ENCODE measurements at regions not wholly inside any gene's neighbourhood (a gene's known extent, or its start where the extent isn't known, plus 50 kb on each side); places are given as distances from the start of the nearest gene placed in this dataset.

DNA sequence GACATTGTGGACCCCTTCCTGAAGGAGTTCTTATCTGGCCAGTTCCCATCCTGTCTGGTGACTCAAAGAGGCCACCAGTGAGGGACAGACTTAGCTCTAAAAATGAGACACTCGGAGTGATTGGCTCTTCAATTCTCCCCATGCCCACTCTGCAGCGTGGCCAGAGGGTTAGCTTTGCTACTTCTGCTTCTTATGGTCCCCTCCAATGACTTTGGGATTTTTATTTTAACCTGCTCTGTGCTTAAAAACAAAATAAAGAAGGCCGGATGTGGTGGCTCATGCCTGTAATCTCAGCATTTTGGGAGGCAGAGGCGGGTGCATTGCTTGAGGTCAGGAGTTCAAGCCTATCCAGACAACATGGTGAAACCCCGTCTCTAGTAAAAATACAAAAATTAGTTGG, 573.0 kb upstream of the AUTS2 start:
- DNase-seq = no peak
- Histone ChIP-seq H3K36me3 (no peaks in the 10 kb centered on the region), H3K27ac (no peak overlapping the region), H3K4me3 (no peak overlapping the region), H3K9me3 (peaks cover 0 to 4% of the 10 kb centered on the region in 2 donors), H3K4me1 (no peaks in the 10 kb centered on the region), H3K27me3 (no peaks in the 10 kb centered on the region)
- no peak for ATAC-seq
- TF ChIP-seq, protein P1, sequence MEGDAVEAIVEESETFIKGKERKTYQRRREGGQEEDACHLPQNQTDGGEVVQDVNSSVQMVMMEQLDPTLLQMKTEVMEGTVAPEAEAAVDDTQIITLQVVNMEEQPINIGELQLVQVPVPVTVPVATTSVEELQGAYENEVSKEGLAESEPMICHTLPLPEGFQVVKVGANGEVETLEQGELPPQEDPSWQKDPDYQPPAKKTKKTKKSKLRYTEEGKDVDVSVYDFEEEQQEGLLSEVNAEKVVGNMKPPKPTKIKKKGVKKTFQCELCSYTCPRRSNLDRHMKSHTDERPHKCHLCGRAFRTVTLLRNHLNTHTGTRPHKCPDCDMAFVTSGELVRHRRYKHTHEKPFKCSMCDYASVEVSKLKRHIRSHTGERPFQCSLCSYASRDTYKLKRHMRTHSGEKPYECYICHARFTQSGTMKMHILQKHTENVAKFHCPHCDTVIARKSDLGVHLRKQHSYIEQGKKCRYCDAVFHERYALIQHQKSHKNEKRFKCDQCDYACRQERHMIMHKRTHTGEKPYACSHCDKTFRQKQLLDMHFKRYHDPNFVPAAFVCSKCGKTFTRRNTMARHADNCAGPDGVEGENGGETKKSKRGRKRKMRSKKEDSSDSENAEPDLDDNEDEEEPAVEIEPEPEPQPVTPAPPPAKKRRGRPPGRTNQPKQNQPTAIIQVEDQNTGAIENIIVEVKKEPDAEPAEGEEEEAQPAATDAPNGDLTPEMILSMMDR (IDR thresholded peaks at IDR 0.05) = no peak
- intact Hi-C loops (cut with DNase I) = no loop called here

DNA sequence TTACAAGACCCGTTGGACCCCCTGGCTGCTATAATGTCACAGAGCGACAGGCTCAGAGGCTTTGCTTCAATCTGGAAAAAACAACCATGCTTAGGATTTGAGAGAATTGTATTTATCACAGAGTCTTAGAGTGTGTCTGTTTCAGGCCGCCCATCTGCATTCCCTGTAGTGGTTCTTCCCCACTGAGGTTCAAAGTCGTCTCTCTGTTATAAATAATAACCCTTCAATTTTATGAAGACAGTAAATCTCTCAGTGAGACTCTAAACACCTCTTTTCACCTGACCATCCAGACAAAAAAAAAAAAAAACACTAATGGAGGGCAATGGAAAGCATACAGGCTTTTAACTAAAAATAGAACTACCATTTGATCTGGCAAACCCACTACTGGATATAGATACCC, 565.4 kb upstream of the AUTS2 start:
- Histone ChIP-seq H3K4me3 (no peak overlapping the region), H3K4me1 (no peaks in the 10 kb centered on the region), H3K36me3 (no peaks in the 10 kb centered on the region), H3K27me3 (no peaks in the 10 kb centered on the region), H3K9me3 (no peaks in the 10 kb centered on the region), H3K27ac (no peak overlapping the region)
- TF ChIP-seq, protein P1 (IDR thresholded peaks at IDR 0.05) = no peak
- DNase-seq (no peak), ATAC-seq (no peak)
- intact Hi-C loops (cut with DNase I) = no loop called here

DNA sequence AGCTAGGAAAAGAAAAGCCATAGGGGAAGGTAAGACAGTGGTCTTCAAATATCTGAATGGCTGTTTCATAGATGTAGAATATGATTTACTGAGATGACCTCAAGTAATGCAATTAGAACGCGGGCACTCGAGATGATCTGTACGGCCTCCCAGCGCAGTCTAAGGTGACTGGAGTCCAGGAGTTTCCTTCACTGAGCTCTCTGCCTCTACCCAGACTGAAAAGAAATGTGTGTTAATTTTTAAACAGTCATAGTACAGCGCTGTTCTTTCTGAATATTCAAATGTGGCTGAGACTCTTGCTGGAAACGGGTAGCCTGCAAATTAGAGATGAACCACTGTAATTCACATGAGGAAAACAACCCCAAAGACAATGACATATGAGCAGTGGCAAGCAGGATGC, 562.4 kb upstream of the AUTS2 start:
- no peaks in the 10 kb centered on the region for H3K9me3 ChIP-seq
- no peaks in the 10 kb centered on the region for H3K36me3 ChIP-seq
- H3K27ac ChIP-seq = no peak overlapping the region
- TF ChIP-seq, protein P1 (IDR thresholded peaks at IDR 0.05) = no peak
- intact Hi-C loops (cut with DNase I) = no loop called here
- no peak overlapping the region for H3K4me3 ChIP-seq
- H3K27me3 ChIP-seq = no peaks in the 10 kb centered on the region
- H3K4me1 ChIP-seq = no peaks in the 10 kb centered on the region
- DNase-seq (no peak), ATAC-seq (no peak)

DNA sequence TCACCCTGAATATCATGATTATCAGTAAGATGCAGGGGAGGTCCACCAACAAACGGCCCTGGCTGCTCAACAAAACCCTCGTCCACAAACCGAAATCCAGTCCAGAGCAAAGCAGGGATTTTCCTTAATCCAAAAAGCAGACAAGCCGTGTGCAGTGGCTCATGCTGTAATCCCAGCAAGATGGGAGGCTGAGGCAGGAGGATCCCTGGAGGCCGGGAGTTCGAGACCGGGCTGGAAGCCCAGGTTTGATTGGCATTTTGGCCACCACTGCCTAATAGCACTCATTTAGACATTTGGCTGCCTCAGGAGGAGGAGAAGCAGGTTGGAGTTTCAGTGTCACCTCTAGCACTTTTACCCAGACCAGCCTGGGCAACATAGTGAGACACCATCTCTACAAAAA, 562.0 kb upstream of the AUTS2 start:
- Histone ChIP-seq H3K36me3 (no peaks in the 10 kb centered on the region), H3K9me3 (no peaks in the 10 kb centered on the region), H3K27ac (no peak overlapping the region), H3K4me3 (no peak overlapping the region), H3K4me1 (no peaks in the 10 kb centered on the region), H3K27me3 (no peaks in the 10 kb centered on the region)
- intact Hi-C loops (cut with DNase I) = no loop called here
- ATAC-seq (no peak), DNase-seq (no peak)
- TF ChIP-seq, protein P1 (IDR thresholded peaks at IDR 0.05) = no peak

DNA sequence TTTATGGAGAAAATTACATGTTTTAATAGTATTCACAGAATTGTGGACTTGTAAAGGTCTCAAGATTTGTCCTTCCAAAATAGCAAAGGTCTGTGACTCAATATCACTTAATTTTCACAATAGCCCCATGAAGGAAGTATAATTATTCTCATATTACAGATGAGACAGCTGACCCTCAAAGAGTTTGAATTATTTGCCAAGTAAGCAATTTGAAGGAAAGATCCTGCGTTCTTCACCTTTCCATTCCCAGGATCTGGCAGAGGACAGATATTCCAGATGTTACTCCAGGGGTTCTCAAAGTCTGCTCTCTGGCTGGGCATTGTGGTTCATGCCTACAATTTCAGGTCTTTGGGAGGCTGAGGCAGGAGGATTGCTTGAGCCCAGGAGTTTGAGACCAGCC, 559.4 kb upstream of the AUTS2 start:
- TF ChIP-seq, protein P1 (IDR thresholded peaks at IDR 0.05) = no peak
- Histone ChIP-seq H3K9me3 (peaks cover 0 to 15% of the 10 kb centered on the region in 2 donors), H3K4me3 (no peak overlapping the region), H3K4me1 (no peaks in the 10 kb centered on the region), H3K27me3 (no peaks in the 10 kb centered on the region), H3K27ac (no peak overlapping the region), H3K36me3 (no peaks in the 10 kb centered on the region)
- DNase-seq = no peak
- no peak for ATAC-seq
- intact Hi-C loops (cut with DNase I) = no loop called here
